Keratinocyte (primary cell): ENCODE measurements at regions not wholly inside any gene's neighbourhood (a gene's known extent, or its start where the extent isn't known, plus 50 kb on each side); places are given as distances from the start of the nearest gene placed in this dataset.

Source experiments
- DNase-seq: peaks from one replicate; pipeline ENCODE4 v3.0.0-alpha.2; 2011; ENCODE audit warnings: low read depth, missing footprints, low spot score
- FAIRE-seq: peaks from 2 replicates; lab custom pipeline; 2011; peaks lifted over from hg19 to GRCh38; lab: Jason Lieb, UNC
- H2AFZ ChIP-seq: 2 replicates; pipeline ENCODE4 v1.6.0; 2012; ENCODE audit warnings: low read length, control low read depth, inconsistent platforms; ENCODE audit not compliant: control insufficient read depth
- H3K27ac ChIP-seq: 2 replicates; pipeline ENCODE4 v1.5.1; 2011; ENCODE audit warnings: low read length; ENCODE audit not compliant: control insufficient read depth, insufficient read depth
- H3K27me3 ChIP-seq: 3 replicates; pipeline ENCODE4 v1.6.0; 2011; ENCODE audit warnings: low read length; ENCODE audit not compliant: control insufficient read depth, insufficient read depth; ENCODE audit errors: extremely low read depth
- H3K36me3 ChIP-seq, 2 experiments: 2 replicates in 1 of 2; 3 replicates in 1 of 2; pipeline ENCODE4 v1.5.1; 2011; ENCODE audit warnings: low read length in 2 of 2, mild to moderate bottlenecking in 1 of 2; ENCODE audit not compliant: control insufficient read depth in 2 of 2, insufficient read depth in 2 of 2; ENCODE audit errors: extremely low read depth in 1 of 2
- H3K4me1 ChIP-seq: 3 replicates; pipeline ENCODE4 v1.5.1; 2011; ENCODE audit warnings: low read length; ENCODE audit not compliant: control insufficient read depth, insufficient read depth; ENCODE audit errors: extremely low read depth
- H3K4me2 ChIP-seq: 3 replicates; pipeline ENCODE4 v1.6.0; 2011; ENCODE audit warnings: low read depth, low read length; ENCODE audit not compliant: control insufficient read depth, insufficient read depth; ENCODE audit errors: extremely low read depth
- H3K4me3 ChIP-seq, 3 experiments: fragments of 200-600 bp in 1 of 3; sonication (generic) in 1 of 3; 2 replicates in 2 of 3; 3 replicates in 1 of 3; pipeline ENCODE4 v1.5.1; 2011 to 2016; ENCODE audit warnings: low read length in 3 of 3, mild to moderate bottlenecking in 3 of 3, control low read depth in 2 of 3, inconsistent platforms in 1 of 3, low read depth in 1 of 3, mixed read lengths in 1 of 3, mixed run types in 1 of 3, moderate library complexity in 1 of 3; ENCODE audit not compliant: control insufficient read depth in 2 of 3, insufficient read depth in 2 of 3; ENCODE audit errors: extremely low read depth in 1 of 3
- H3K79me2 ChIP-seq: 2 replicates; pipeline ENCODE4 v1.6.0; 2012; ENCODE audit warnings: low read length; ENCODE audit not compliant: control insufficient read depth, insufficient read depth
- H3K9ac ChIP-seq: 3 replicates; pipeline ENCODE4 v1.6.0; 2011; ENCODE audit warnings: low read length; ENCODE audit not compliant: control insufficient read depth, insufficient read depth; ENCODE audit errors: extremely low read depth
- H3K9me1 ChIP-seq: 3 replicates; pipeline ENCODE4 v1.6.0; 2011; ENCODE audit warnings: low read length; ENCODE audit not compliant: control insufficient read depth, insufficient read depth; ENCODE audit errors: extremely low read depth
- H3K9me3 ChIP-seq: 2 replicates; pipeline ENCODE4 v1.5.1; 2012; ENCODE audit warnings: low read depth, low read length; ENCODE audit not compliant: control insufficient read depth
- H4K20me1 ChIP-seq: 3 replicates; pipeline ENCODE4 v1.6.0; 2011; ENCODE audit warnings: low read length; ENCODE audit not compliant: control insufficient read depth, insufficient read depth; ENCODE audit errors: extremely low read depth
- EZH2 ChIP-seq: IDR thresholded peaks from one replicate; pipeline ENCODE4 v1.6.1; 2012; ENCODE audit warnings: inconsistent platforms, mild to moderate bottlenecking, low read length, moderate library complexity
- dilution Hi-C: fragments of 300-500 bp; cut with MboI; formaldehyde crosslinking; loops from one replicate; pipeline ENCODE4 v1.7.0; 2020; ENCODE audit warnings: low sequenced_read_pairs; ENCODE audit not compliant: extremely low pct_ligation_motif_present
- TF ChIP-seq, protein P1 (sequence below), 3 experiments: IDR thresholded peaks in 1 of 3; conservative IDR thresholded peaks in 1 of 3; optimal IDR thresholded peaks in 1 of 3; 2 replicates in 2 of 3; 3 replicates in 1 of 3; pipeline versions ENCODE3 to v1.5.1; 2011; ENCODE audit warnings: low read length in 3 of 3, mild to moderate bottlenecking in 3 of 3, moderate library complexity in 2 of 3, control low read depth in 1 of 3, inconsistent platforms in 1 of 3; ENCODE audit not compliant: insufficient read depth in 2 of 3; ENCODE audit errors: extremely low read depth in 1 of 3

DNA sequence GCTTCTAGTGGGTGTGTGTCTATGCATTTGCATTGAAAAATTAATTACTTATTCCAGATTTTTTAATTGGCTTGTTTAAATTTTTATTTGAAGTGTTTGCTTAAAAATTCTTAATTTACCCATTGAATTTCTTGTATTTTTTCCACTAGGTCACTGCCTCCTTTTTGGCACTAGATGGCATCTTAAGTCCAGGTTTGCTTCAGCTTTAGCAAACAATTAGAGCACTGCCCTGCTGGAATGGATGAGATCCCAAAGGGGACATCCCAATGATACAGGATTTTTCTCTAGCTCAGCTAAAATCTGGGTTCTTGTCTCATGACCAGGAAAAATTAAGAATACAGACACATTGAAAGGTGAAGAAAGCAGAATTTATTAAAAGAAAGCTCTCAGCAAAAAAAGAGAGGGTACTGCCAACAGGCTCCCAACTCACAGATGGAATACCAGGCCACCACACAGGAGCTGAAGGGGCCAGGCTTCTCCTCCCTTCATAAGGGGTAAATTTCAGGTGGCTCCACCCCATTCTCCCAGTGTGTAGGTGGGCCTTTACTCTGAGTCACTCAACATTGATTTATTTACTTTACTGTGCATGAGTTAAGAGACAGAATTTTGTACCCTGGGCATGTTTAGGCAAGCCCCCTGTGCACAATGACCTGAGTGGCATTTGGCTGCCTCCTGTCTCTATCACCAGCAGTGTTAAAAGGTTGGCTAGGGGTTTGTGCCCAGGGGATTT is 532.4 kb downstream of the ANXA1 start:
- Histone ChIP-seq H3K4me1 (peaks cover 13% of the 10 kb centered on the region), H3K9me3 (no peaks in the 10 kb centered on the region), H2AFZ (peak overlapping the region; percentile 93), H3K9ac (peak overlapping the region; percentile 34), H3K4me2 (peak overlapping the region; percentile 77), H3K36me3 (no peaks in the 10 kb centered on the region), H3K27ac (peak overlapping the region; percentile 85), H3K9me1 (no peaks in the 10 kb centered on the region), H3K79me2 (no peaks in the 10 kb centered on the region), H3K4me3 (peak overlapping the region in 1 of 3 experiments; percentile 16), H4K20me1 (no peaks in the 10 kb centered on the region), H3K27me3 (no peaks in the 10 kb centered on the region)
- TF ChIP-seq EZH2 = no peak
- TF ChIP-seq, protein P1, sequence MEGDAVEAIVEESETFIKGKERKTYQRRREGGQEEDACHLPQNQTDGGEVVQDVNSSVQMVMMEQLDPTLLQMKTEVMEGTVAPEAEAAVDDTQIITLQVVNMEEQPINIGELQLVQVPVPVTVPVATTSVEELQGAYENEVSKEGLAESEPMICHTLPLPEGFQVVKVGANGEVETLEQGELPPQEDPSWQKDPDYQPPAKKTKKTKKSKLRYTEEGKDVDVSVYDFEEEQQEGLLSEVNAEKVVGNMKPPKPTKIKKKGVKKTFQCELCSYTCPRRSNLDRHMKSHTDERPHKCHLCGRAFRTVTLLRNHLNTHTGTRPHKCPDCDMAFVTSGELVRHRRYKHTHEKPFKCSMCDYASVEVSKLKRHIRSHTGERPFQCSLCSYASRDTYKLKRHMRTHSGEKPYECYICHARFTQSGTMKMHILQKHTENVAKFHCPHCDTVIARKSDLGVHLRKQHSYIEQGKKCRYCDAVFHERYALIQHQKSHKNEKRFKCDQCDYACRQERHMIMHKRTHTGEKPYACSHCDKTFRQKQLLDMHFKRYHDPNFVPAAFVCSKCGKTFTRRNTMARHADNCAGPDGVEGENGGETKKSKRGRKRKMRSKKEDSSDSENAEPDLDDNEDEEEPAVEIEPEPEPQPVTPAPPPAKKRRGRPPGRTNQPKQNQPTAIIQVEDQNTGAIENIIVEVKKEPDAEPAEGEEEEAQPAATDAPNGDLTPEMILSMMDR (optimal IDR thresholded peaks at IDR 0.05 in 1 of 3, IDR thresholded peaks at IDR 0.05 in 1 of 3, conservative IDR thresholded peaks at IDR 0.05 in 1 of 3; ENCODE audit: extremely low read depth in 1 of 3, insufficient read depth in 2 of 3, low read length in 3 of 3) = peak; percentile 44 to 77 (median 59)
- peak; percentile 69 for DNase-seq
- dilution Hi-C loops = no loop called here
- FAIRE-seq = peak; percentile 70

DNA sequence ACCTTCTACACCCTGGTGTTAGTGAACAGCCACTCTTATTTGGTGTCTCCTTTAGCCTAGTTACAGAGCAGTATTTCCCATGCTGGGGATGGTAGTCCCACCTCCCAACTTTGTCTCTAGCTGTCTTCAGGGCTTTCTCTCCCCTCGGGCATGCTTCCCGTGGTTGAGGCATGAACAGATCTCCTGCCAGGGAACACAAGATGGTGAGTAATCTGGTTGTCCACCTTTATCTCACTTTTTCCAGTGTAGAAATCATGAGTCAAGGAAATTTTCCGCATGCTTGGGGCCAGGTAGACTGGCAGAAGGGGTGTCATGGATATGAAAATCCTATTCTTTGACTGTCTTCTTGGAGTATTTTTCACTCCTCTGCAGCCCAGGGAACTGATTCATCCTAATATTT is 532.9 kb downstream of the ANXA1 start:
- Histone ChIP-seq H3K27ac (peak overlapping the region; percentile 85), H3K4me1 (peaks cover 13% of the 10 kb centered on the region), H4K20me1 (no peaks in the 10 kb centered on the region), H3K36me3 (no peaks in the 10 kb centered on the region), H3K79me2 (no peaks in the 10 kb centered on the region), H3K9me3 (no peaks in the 10 kb centered on the region), H3K9me1 (no peaks in the 10 kb centered on the region), H3K4me2 (peak overlapping the region; percentile 77), H3K27me3 (no peaks in the 10 kb centered on the region), H3K9ac (peak overlapping the region; percentile 34), H3K4me3 (peak overlapping the region in 1 of 3 experiments; percentile 16), H2AFZ (peak overlapping the region; percentile 93)
- TF ChIP-seq, protein P1 (optimal IDR thresholded peaks at IDR 0.05 in 1 of 3, IDR thresholded peaks at IDR 0.05 in 1 of 3, conservative IDR thresholded peaks at IDR 0.05 in 1 of 3; ENCODE audit: extremely low read depth in 1 of 3, insufficient read depth in 2 of 3, low read length in 3 of 3) = no peak
- TF ChIP-seq EZH2 = no peak
- DNase-seq (peak; percentile 85), FAIRE-seq (peak; percentile 94)
- dilution Hi-C loops = no loop called here
